Epidermal melanocyte (primary cell): ENCODE measurements at regions not wholly inside any gene's neighbourhood (a gene's known extent, or its start where the extent isn't known, plus 50 kb on each side); places are given as distances from the start of the nearest gene placed in this dataset.
"Not testable (repeated sequence)": the region's sequence is repeated elsewhere in the genome, so short reads cannot be mapped to it uniquely, and the experiment has no call there.

Experiments
- DNase-seq: peaks from one replicate; pipeline ENCODE4 v3.0.0; 2011; ENCODE audit warnings: low spot score; ENCODE audit not compliant: insufficient read length

DNA sequence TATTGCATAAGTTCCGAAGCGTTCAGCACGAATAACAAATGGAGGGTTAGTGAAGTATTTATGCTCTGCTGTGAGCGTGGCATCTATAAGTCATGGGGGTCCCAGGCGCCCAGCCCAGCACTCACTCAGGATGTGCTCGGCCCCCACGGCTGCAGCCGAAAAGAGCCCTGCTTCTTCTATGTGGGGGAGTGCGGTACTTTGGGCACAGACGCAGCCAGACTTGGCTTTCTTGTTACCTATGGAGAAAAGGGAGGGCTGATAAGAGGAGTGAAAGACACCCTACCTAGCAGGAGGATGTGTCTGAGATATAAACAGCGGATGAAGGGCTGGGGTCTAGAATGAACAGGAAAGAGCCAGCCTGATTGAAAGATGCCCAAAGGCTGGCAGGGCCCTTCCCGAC, 51.4 kb downstream of the MRPL36 start:
- DNase-seq, result no peak

DNA sequence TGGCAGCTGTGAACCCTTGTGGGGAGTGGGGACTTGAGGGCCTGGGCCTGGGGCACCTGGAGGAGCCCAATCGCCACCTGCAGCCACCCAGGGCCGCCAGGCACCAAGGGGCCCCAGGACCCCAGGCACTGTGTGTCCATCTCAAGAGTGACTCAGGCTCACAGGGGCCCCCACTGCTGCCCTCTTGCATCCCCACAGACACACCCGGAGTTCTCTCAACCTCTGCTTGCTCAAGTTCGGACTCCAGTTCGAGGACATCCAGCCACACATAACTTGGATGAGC, 51.9 kb downstream of the MRPL36 start:
- no peak for DNase-seq

DNA sequence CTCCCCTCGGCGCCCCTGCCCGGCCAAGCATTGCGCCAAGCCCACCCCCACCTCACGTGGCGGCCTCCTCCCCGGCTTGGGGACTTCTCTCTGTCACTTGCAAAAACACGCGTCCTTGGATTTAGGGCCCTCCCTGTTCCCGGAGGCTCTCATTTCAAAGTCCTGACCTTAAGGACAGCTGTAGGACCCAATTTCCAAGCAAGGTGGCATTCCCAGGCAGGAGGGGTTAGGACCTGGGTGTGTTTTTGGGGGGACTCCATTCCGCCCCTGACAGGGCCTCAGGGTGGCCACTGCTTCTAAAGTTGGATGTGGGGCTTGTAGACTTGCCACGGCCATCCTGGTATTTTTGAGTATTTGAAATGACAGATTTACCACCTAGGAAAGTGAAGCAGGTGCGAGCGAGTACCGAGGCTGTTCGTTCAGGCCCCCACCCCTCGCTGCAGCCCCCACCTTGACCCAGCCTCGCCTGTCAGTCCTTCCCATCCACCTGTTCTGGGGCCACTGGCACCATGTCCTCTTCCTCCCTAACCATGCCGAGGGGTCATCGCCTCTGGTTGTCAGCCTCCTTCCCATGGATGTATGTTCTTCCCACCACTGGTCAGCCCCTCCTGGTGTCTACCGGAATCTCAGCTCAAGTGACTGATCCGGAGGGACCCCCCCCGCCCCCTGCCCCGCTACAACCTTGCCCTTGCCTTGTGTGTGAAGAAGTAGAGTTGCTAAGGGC, 52.4 kb downstream of the MRPL36 start:
- DNase-seq, result no peak

DNA sequence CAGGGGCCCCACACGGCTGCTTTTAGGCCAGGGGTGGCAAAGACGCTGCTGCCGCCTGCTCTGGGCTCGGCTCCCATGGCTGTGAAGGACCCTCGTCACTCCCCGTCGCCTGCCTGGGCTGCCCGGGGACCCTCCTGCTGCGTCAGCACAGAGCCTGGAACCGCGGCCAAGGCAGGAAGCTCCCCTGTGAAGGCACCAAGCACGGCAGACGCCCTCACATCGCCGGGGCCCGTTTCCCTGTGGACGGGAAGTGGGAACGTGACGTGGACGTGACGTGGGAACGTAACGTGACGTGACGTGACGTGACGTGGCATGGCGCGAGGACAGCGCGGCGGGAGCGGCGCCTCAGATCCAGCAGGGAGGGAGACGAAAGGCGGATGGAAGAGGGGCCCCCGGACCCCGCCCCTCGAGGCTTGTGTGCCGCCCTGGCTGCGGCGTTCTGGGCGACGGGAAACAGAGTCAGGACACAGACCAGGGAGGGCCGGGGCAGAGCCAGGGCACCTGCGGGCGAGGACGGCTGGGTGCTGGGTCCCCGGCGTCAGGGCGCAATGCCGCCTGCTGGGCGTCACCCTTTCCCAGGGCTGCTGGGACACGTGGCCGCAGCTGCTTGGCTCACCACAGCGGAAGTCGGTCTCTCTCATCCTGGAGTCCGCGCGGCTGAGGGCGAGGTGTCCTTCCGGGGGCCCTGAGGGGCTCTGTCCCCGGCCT, 53.1 kb downstream of the MRPL36 start:
- DNase-seq, result no peak

DNA sequence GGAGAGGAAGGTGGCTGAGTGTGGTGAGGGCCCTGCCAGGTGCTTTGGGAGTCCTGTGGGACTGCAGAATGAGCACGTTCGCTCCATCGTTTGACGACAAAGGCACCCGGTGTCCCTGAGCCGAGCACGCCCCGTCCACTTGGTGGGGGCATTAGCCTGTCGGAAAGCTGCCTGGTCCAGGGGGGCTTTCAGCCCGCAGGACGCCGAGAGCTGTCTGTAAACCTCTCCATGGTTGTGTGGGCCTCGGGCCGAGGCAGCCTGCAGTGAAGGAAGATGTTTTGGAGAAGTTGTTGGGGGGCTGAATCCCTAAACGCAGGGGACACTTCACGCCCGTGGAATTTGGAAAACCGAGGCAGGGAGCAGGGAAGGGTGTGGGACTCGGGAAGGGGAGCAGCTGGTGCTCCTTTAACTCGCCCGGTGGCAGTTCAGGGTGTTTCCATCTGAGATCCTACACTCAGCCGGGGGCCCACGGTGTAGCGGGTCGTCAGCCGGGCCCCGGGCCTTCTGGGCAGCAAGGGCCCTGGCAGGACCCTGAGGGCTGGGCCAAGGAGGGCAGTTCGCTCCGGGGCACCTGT, 53.8 kb downstream of the MRPL36 start:
- no peak for DNase-seq

DNA sequence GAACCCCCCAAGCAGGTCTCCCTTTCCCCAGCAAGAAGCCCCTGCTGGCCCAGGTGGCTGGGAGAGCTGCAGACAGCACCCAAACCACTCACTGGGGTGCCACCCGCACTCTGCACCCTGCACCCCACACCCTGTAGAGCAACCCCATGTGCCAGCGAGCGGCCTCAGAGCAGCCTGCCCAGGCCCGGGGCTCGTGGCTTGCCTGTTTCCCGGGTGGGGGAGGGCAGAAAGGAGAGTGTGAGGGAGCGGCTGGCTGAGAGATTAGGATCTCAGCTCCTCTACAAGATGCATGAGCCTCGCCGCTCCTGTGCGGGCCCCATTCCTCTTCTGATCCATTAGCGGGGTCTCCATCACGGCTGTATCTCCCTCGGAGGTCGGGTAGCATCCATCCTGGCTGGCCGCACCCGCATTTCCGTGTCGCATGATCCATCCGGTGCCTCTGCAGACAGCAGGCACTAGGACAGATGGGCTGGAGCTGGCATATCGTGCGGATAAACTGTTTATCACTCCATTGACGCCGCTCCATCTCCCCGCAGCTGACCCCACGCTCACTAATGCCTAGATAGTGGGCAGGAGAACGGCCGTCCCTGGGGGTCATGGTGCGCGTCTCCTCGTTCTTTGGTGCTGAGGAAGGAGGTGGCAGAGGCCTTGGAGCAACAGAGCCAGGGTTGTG, 54.4 kb downstream of the MRPL36 start:
- DNase-seq, result no peak

DNA sequence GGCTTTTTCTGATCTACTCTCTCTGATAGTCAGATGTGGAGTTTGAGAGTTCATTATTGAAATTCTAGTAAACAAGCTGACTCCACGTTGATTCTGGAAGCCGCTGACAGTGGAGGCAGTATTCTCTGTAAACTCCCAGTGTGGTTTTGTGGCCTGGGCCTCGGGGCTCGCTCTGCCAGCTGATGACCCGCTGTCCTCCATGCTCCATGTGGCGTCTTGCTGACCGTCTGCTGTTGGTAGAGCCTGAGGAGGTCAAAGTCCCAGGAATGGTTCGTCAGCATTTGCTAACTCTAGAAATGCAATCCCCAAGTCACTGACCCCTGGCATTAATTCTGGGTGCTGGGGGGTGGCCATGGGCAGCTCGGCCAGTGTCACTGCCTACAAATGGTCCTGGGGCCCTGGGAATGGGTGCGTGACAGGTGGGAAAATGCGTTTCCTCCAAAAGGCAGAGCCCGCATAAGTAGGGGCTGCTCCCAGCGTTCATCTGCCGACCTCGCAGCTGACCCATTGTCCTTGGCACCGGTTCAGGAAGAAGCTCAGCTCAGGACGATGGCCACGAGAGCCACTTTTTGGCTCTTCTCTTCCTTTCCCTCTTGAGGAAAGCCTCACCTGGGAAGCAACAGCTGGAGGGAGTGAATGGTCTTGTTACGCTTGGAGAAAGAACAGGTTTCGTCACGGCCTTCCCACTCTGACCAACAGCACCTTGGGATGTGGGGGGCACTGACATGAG, 55.1 kb downstream of the MRPL36 start:
- no peak for DNase-seq

DNA sequence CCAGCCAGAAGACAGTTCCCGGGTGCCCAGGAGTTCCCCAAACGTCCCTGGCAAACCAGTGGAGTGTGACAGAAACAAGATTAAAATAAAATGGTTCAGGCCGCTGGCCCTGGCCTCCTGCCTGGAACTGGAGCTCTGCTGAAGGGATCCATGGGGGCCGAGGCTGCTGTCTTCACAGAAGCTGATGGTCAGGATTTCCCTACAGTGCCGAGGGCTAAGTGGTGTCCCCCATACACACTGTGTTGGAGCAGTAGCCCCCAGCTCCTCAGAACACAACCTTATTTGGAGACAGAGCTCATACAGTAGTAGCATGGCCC, 55.9 kb downstream of the MRPL36 start:
- DNase-seq, result no peak

DNA sequence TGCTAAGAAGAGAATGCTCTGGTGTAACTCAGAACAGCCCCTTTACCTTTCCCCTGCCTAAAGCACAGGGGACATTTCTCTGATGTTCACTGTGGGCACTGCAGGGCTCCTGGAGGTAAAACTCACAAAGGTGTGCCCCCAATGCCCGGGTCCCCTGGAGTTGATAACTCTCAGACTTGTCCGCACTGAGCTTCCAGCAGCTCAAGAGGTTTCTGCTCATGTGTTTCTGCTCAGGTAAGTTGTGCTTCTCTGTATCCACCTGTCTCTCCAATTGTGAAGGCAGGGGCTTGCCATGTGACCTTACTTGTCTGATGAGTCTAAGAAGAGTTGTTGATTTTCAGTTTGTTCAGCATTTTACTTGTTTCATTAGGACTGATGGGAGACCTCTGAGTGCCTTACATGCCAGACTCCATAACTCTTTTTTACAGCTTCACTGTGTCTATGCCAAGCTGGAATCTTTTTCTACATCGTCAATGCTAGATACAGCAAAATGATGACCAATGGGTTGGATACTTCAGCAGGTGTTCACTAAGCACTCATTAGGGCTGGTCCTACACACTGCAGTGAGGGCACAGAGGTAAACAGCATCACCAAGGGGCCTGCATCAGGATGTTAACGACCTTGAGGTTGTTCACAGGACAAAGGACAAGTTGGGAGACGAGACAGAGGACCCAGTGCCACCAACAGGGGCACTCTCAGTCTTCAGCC, 56.4 kb downstream of the MRPL36 start:
- DNase-seq, result no peak

DNA sequence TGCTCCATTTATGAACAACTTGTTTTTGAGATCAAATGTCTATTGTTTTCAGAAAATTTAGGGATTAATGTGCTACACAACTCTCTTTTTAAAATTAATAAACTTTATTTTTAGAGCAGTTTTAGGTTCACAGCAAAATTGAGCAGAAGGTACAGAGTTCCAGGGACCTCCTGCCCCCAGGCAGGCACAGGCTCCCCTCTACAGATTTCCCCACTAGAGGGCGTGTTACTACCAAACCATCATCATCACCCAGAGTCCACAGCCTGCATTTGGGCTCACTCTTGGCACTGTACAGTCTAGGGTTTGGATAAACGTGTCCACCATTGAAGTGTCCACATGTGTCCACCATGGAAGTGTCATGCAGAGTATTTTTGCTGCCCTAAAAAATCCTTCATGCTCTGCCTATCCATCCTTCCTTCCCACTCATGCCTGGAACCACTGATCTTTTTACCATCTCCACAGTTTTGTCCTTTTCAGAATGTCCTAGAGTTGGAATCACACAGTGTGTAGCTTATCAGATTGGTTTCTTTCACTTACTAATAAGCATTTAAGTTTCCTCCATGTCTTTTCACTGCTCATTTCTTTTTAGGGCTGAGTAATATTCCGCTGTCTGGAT, 61.7 kb downstream of the MRPL36 start:
- no peak for DNase-seq

DNA sequence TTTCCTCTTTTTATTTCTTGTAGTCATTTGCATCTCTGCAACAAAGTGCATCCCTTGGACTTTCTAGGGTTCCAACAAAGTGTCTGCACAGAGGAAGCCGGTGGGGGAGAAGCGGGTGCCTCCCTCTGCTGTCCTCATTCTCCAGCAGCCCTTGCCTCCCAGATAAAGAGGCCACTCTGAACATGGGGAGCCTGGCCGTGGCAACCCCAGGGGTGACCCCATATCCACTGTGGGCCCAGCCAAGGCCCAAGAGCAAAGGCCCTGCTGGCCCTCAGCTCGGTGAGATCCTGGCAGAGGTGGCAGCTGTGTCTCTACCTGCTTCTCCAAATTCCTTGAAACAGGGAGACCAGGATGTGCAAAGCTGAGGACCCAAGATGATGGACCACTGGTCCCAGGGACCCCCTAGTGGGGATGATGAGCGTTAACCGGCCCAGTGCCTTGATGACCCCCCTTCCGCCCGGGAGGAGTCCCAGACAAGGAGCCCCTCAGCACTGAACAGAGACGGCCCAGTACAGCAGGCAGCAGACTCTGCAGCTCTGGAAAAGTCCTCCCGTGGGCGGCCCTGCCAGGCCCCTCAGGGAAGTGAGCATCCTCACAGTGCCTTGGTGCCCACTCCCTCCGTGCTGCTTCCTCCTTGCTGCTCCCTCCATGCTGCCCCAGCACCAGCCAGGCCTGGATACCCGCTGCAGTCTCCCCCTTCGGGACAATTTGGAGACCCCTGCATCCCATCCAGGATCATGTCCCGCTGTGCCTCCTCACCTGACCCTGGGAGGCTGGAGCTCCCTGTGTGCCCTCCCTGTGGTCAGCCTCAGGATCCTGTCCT, 62.5 kb downstream of the MRPL36 start:
- no peak for DNase-seq

DNA sequence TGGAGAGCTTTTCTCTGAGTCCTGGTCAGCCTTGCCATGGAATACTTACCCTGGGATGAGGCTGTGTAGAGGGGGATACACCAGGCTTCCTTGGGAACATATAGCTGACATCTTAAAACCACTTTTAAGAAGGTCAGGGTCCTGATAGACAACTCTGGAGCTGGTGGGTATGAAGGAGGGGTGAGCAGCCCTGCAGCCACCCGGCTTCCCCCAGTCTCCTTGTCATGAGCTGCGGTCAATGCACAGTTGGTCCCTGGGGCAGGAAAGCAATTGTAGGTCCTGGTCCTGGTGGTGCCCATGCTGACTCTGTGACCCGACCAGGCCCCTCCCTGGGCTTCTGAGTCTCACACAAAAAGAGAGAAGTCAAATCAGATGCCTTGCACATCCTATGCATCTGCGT, 63.6 kb downstream of the MRPL36 start:
- no peak for DNase-seq

DNA sequence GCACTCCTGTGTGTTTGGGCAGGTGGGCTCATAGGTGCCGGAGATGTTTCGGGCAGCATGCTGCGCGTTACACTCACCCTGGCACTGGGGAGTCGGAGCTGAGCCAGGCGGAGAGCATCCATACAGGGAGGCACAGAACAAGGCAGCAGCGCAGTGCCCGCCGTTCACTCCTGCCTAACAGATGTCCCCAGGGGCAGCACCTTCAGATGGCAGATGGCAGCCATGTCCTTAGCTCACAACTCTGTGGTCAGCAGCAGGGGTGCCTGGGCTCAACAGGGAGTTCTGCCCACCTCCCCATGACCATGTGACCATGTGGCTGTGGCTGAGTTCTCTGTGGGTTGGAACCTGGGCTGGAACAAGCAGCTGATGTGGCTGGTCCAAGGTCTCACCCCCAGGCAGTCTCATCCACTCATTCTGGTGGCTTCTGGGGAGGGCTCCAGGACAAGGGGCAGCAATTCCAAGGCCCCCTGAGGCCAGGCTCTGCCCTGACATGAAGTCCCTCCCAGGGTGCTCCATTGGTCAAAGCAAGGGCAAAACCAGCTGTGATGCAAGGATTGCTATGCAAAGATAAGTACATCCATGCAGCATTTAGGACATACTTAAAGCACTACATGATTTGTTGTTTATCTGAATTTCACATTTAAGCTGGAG, 64.2 kb downstream of the MRPL36 start:
- DNase-seq, result no peak

DNA sequence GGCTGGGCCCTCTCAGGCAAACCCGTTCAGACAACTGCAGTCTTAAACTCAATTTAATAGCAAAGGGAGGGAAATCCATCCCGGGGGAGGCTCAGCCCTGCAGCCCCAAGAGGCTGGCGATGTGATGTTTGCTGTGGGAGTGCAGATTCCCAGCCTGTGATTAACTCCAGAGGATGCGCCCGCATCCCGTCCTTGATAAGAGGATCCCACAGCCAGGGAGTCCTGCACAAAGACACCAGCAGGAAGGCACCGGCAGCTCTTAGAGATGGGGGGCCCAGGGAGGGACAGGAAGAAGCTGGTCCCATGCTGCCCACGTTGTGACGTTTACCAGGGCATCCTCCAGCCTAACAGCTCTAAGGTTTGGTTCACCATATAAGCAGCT, 64.7 kb downstream of the MRPL36 start:
- no peak for DNase-seq

DNA sequence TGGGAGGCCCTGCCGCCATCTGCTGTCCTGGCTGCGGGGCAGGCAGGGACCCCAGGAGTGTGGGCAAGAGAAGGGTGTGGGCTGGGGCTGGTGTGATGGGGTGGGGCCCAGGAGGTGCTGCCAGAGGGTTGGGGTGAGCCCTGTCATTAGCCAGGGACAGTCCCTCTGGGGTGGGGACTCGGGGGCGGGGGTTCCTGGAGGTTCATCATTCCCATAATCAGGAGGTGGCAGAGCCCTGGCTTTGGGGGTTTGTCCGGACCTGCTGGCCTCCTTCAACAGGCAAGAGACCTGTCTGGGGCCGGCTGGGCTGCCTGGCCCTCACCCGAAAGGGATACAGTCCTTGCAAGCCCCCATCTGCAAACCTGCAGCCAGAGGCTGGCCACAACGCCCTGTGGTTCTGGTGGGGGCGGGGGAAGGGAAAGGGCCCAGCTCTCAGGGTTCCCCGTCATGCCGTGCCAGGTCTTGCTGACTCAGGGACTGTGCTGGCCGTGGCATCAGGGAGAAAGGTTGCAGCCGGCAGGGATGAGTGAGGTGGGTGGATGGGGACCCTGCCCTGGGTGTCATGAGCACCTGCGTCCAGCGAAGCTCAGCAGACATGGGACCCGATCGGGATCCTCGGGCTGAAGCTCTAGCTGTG, 65.2 kb downstream of the MRPL36 start:
- no peak for DNase-seq

DNA sequence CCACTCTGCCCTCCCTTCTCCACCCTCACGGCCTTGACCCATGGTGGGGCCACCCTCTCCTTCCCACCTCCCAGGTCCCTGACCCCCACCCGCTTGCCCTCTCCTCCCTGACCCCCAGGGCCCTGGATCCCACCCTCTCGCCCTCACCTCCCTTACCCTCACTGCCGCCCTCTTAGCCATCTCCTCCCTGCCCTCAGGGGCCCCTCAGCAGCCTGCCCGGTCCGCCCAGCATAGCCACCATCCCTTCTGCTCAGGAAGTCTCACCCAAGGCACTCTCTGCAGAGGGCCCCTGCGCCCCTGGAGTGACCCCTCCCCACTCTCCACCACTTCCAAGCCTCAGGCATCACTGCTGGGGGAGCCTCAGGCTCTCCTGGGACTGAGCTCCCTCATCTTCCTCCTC, 66.3 kb downstream of the MRPL36 start:
- no peak for DNase-seq

DNA sequence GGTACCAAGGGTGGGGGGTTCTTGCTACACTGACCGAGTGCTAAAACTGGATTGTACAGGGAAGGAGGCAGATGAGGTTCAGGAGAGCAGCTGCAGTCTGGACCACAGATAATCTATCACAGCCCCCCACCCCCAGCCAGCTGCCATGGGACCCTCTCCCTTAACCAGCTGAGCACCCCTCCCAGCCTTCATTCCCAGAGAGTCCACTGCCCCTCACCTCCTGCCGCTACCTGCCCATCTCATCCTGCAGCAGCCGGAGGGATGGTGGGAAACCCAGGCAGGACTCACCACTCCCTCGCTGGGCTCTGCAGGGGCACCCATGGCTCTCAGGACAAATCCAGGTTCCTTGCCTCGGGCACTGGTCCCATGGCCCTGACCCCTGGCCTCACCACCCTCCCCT, 66.7 kb downstream of the MRPL36 start:
- no peak for DNase-seq

DNA sequence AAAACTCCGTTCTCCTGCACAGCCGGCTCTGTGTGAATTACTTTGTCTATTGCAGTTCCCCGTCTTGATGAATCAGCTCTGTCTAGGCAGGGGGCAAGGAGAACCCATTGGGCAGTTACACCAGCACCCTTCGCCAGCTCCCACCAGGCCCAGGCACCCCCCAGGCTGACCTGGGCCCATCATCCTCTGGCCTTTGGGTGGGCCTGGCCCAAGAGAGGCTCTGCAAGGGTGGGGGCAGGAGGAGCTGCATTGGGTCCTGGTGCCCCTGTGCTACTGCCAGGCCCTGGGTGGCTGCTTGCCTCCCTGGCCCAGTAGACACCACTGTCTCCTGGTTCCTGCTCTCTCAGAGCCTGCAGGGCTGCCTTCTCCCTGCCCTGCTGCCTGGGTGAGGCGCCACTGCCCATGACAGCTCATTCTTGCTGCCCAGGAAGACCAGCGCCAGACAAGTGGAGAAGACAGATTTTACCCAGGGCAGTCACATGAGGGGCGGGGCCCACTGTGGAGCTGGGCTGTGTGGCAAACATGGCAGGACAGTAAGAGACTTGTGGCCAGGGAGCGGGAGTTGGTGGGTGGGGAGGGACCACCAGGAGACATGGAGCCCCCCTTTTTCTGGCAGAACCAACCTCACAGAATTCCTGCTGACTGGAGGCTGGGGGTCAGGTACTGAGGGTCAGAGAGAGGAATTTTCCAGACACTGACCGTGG, 67.2 kb downstream of the MRPL36 start:
- DNase-seq, result no peak

DNA sequence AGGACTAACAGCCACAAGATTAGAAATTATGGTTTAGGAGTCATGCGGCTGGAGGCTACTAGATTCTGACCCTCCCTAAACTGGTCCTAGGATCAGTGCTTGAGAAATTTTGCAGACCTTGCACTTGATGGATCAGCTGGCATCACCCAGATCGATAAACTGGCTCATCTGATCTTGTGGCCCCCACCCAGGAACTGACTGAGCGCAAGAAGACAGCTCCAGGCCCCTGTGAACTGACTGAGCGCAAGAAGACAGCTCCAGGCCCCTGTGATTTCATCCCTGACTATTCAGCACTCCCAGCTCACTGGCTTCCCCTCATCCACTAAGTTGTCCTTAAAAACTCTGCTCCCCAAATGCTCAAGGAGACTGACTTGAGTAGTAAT, 67.8 kb downstream of the MRPL36 start:
- DNase-seq, result not testable (repeated sequence)
